ENCODE measurements at regions not wholly inside any gene's neighbourhood (a gene's known extent, or its start where the extent isn't known, plus 50 kb on each side); places are given as distances from the start of the nearest gene placed in this dataset.

GRCh38 chr1:11417162-11417561, 61.8 kb upstream of the DISP3 start:
- peaks cover 4 to 11% (median 4%) of the 10 kb centered on the region in 3 donors for H3K27me3 Mint-ChIP-seq (ENCODE audit: low read depth in 3 of 3)
- no peaks in the 10 kb centered on the region for H3K36me3 Mint-ChIP-seq
- no CpG with 5 or more reads among the region's 4 CpGs for WGBS (ENCODE audit: insufficient coverage)
- no peak overlapping the region for H3K9ac ChIP-seq (ENCODE audit: insufficient read depth, low read length, poor library complexity, severe bottlenecking)
- H3K4me1 Mint-ChIP-seq = no peaks in the 10 kb centered on the region
- H3K36me3 ChIP-seq (replicated peaks in 1 of 2; ENCODE audit: control insufficient read depth in 1 of 2, insufficient read depth in 2 of 2, low read length in 2 of 2) = no peaks in the 10 kb centered on the region
- H3K4me1 ChIP-seq (ENCODE audit: control insufficient read depth in 1 of 2, insufficient read depth in 2 of 2, low read length in 2 of 2) = no peaks in the 10 kb centered on the region
- no peak overlapping the region for H3K27ac ChIP-seq (ENCODE audit: low read depth in 1 of 2, low read length in 2 of 2)
- H3K9me3 Mint-ChIP-seq = peaks cover 0 to 2% (median 0%) of the 10 kb centered on the region in 7 donors
- H3K79me2 ChIP-seq (ENCODE audit: insufficient read depth, low read length) = no peaks in the 10 kb centered on the region
- no peak for TF ChIP-seq CTCF (IDR thresholded peaks at IDR 0.05)
- no peak overlapping the region for H3K4me2 ChIP-seq (replicated peaks; ENCODE audit: extremely low read depth, low read length, poor library complexity, severe bottlenecking)
- no peak overlapping the region for H3K4me3 Mint-ChIP-seq
- intact Hi-C loops (cut with micrococcal nuclease) = no loop called here
- no peaks in the 10 kb centered on the region for H3K9me3 ChIP-seq (replicated peaks in 1 of 2; ENCODE audit: control insufficient read depth in 1 of 2, insufficient read depth in 1 of 2, low read length in 2 of 2)
- DNase-seq = no peak
- no peaks in the 10 kb centered on the region for H4K20me1 ChIP-seq (ENCODE audit: insufficient read depth, low read length)
- H3K4me3 ChIP-seq (replicated peaks in 1 of 3; ENCODE audit: low read depth in 2 of 3, low read length in 3 of 3) = no peak overlapping the region
- no peak overlapping the region for H2AFZ ChIP-seq (ENCODE audit: insufficient read depth, low read depth, low read length, poor library complexity, severe bottlenecking)
- H3K27ac Mint-ChIP-seq = no peak overlapping the region
- H3K27me3 ChIP-seq (ENCODE audit: control insufficient read depth in 2 of 2, insufficient read depth in 2 of 2, low read length in 2 of 2) = peaks cover 0 to 2% of the 10 kb centered on the region in 2 donors

- Histone ChIP-seq H4K20me1 (ENCODE audit: insufficient read depth, low read length) (no peaks in the 10 kb centered on the region), H3K4me2 (replicated peaks; ENCODE audit: extremely low read depth, low read length, poor library complexity, severe bottlenecking) (no peak overlapping the region), H3K4me3 (replicated peaks in 1 of 3; ENCODE audit: low read depth in 2 of 3, low read length in 3 of 3) (no peak overlapping the region), H3K4me1 (ENCODE audit: control insufficient read depth in 1 of 2, insufficient read depth in 2 of 2, low read length in 2 of 2) (no peaks in the 10 kb centered on the region), H3K9ac (ENCODE audit: insufficient read depth, low read length, poor library complexity, severe bottlenecking) (no peak overlapping the region), H3K27me3 (ENCODE audit: control insufficient read depth in 2 of 2, insufficient read depth in 2 of 2, low read length in 2 of 2) (peaks cover 0 to 2% of the 10 kb centered on the region in 2 donors), H3K36me3 (replicated peaks in 1 of 2; ENCODE audit: control insufficient read depth in 1 of 2, insufficient read depth in 2 of 2, low read length in 2 of 2) (no peaks in the 10 kb centered on the region), H2AFZ (ENCODE audit: insufficient read depth, low read depth, low read length, poor library complexity, severe bottlenecking) (no peak overlapping the region), H3K79me2 (ENCODE audit: insufficient read depth, low read length) (no peaks in the 10 kb centered on the region), H3K27ac (ENCODE audit: low read depth in 1 of 2, low read length in 2 of 2) (no peak overlapping the region), H3K9me3 (replicated peaks in 1 of 2; ENCODE audit: control insufficient read depth in 1 of 2, insufficient read depth in 1 of 2, low read length in 2 of 2) (no peaks in the 10 kb centered on the region)
- intact Hi-C loops (cut with micrococcal nuclease) = no loop called here
- H3K4me3 Mint-ChIP-seq = no peak overlapping the region
- H3K36me3 Mint-ChIP-seq = no peaks in the 10 kb centered on the region
- peaks cover 0 to 2% (median 0%) of the 10 kb centered on the region in 7 donors for H3K9me3 Mint-ChIP-seq
- H3K27ac Mint-ChIP-seq = no peak overlapping the region
- no peak for DNase-seq
- 90% methylated on average over 2 of the region's 4 CpGs for WGBS (ENCODE audit: insufficient coverage)
- no peak for TF ChIP-seq CTCF (IDR thresholded peaks at IDR 0.05)
- no peaks in the 10 kb centered on the region for H3K4me1 Mint-ChIP-seq
- H3K27me3 Mint-ChIP-seq (ENCODE audit: low read depth in 3 of 3) = peaks cover 3 to 11% (median 4%) of the 10 kb centered on the region in 3 donors
Measured at GRCh38 chr1:11418056-11418455, 60.9 kb upstream of the DISP3 start.

Data from CD14-positive monocyte (primary cell).